B cell (primary cell): ENCODE measurements at regions not wholly inside any gene's neighbourhood (a gene's known extent, or its start where the extent isn't known, plus 50 kb on each side); places are given as distances from the start of the nearest gene placed in this dataset.

Source experiments
- EZH2 ChIP-seq: IDR thresholded peaks from 2 replicates; pipeline ENCODE4 v1.6.1; 2012; ENCODE audit warnings: borderline replicate concordance, low read depth, mild to moderate bottlenecking, moderate library complexity, low read length; ENCODE audit not compliant: insufficient read depth, poor library complexity, severe bottlenecking
- TF ChIP-seq, protein P1 (sequence below): fragments of 200-600 bp; IDR thresholded peaks from one replicate; pipeline ENCODE4 v1.8.0; 2022; ENCODE audit warnings: antibody characterized with exemption, mild to moderate bottlenecking

DNA sequence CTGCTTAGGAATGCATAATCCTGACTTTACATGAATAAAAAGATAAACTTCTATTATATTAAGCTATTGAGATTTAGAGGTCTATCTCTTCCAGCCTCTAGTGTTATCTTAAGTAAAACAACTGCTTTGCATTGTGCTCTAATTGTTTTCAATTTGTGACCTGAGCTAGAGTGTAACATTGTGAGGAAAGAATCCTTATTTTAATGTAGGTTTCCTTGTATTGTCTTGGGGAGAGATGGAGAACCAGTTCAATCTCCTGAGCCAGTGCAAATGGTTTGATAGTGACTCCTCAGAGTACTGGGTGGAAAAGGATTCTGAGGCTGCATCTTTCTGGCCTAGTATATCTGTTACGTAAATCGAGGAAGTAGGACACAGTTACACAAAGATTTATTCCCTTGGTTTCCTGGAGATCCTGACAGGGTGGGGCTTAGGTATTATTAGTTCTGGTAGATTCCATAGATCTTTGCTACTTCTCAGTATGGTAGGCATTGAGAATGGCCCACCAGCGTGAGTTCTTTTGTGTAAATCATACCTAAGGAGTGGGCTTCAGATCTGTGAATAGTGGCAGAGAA lies 683.5 kb upstream of the CCDC179 start:
- TF ChIP-seq EZH2, result no peak
- TF ChIP-seq, protein P1, sequence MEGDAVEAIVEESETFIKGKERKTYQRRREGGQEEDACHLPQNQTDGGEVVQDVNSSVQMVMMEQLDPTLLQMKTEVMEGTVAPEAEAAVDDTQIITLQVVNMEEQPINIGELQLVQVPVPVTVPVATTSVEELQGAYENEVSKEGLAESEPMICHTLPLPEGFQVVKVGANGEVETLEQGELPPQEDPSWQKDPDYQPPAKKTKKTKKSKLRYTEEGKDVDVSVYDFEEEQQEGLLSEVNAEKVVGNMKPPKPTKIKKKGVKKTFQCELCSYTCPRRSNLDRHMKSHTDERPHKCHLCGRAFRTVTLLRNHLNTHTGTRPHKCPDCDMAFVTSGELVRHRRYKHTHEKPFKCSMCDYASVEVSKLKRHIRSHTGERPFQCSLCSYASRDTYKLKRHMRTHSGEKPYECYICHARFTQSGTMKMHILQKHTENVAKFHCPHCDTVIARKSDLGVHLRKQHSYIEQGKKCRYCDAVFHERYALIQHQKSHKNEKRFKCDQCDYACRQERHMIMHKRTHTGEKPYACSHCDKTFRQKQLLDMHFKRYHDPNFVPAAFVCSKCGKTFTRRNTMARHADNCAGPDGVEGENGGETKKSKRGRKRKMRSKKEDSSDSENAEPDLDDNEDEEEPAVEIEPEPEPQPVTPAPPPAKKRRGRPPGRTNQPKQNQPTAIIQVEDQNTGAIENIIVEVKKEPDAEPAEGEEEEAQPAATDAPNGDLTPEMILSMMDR, result no peak
